ENCODE measurements at regions not wholly inside any gene's neighbourhood (a gene's known extent, or its start where the extent isn't known, plus 50 kb on each side); places are given as distances from the start of the nearest gene placed in this dataset.
A peak's percentile ranks its signal among the peaks of the same experiment; 100 is the strongest.

- ChIA-PET CTCF (no interaction called here), POLR2A (no interaction called here)
- ATAC-seq: no peak
These were observed 282.3 kb downstream of the HGF start for GRCh38 chr7:81487516-81487915.

GRCh38 chr7:81484261-81484660, 285.6 kb downstream of the HGF start:
- peaks cover 7% of the 10 kb centered on the region; the same call in 1 of the 2 replicates for H3K4me1 Mint-ChIP-seq
- peak; percentile 18 for DNase-seq (ENCODE audit: low spot score)
- H3K9me3 Mint-ChIP-seq: peaks cover 13% of the 10 kb centered on the region
- H3K36me3 Mint-ChIP-seq: peaks cover under 1% of the 10 kb centered on the region; the same call in 1 of the 2 replicates
- ChIA-PET CTCF (interaction anchor here (0.6 to 4.2 kb wide), 5 partner anchors 15 to 1246 kb away, joined by 3 to 29 read pairs (median 4); no protein-coding TSS in a partner anchor), POLR2A (no interaction called here)
- H3K27me3 Mint-ChIP-seq (ENCODE audit: low read depth): no peaks in the 10 kb centered on the region
- no peak overlapping the region for H3K27ac Mint-ChIP-seq
- H3K4me3 Mint-ChIP-seq: no peak overlapping the region
- peak; percentile 97 for ATAC-seq
- TF ChIP-seq ZMAT4 (CRISPR knock-in tag; IDR thresholded peaks at IDR 0.05) (no peak), FOXK1 (CRISPR knock-in tag; IDR thresholded peaks at IDR 0.05) (no peak), E2F5 (CRISPR knock-in tag; IDR thresholded peaks at IDR 0.05) (no peak), FOXJ3 (CRISPR knock-in tag; IDR thresholded peaks at IDR 0.05; ENCODE audit: borderline replicate concordance) (no peak), ZNF219 (CRISPR knock-in tag; IDR thresholded peaks at IDR 0.05; ENCODE audit: borderline replicate concordance) (no peak), KAT7 (CRISPR knock-in tag; IDR thresholded peaks at IDR 0.05; ENCODE audit: borderline replicate concordance) (no peak), CDX4 (CRISPR knock-in tag; IDR thresholded peaks at IDR 0.05; ENCODE audit: borderline replicate concordance) (no peak), FOXP1 (CRISPR knock-in tag; IDR thresholded peaks at IDR 0.05; ENCODE audit: borderline replicate concordance) (no peak)

More at GRCh38 chr7:81487516-81487915, 282.3 kb downstream of the HGF start:
- H3K27ac Mint-ChIP-seq: no peak overlapping the region
- peaks cover 6% of the 10 kb centered on the region; the same call in 1 of the 2 replicates for H3K9me3 Mint-ChIP-seq
- H3K4me3 Mint-ChIP-seq: no peak overlapping the region
- TF ChIP-seq NR2C2 (CRISPR knock-in tag; IDR thresholded peaks at IDR 0.05) (no peak), USF1 (CRISPR knock-in tag; IDR thresholded peaks at IDR 0.05) (no peak), SOX15 (CRISPR knock-in tag; IDR thresholded peaks at IDR 0.05) (no peak), EMX1 (CRISPR knock-in tag; IDR thresholded peaks at IDR 0.05) (no peak), ZBTB43 (CRISPR knock-in tag; IDR thresholded peaks at IDR 0.05) (no peak), MYBL2 (CRISPR knock-in tag; IDR thresholded peaks at IDR 0.05) (no peak), PREB (CRISPR knock-in tag; IDR thresholded peaks at IDR 0.05; ENCODE audit: borderline replicate concordance) (no peak), NR3C1 (CRISPR knock-in tag; conservative IDR thresholded peaks at IDR 0.05; ENCODE audit: low read depth) (no peak), ZMAT4 (CRISPR knock-in tag; IDR thresholded peaks at IDR 0.05) (no peak), GTF2I (CRISPR knock-in tag; conservative IDR thresholded peaks at IDR 0.05) (no peak), MXD4 (CRISPR knock-in tag; IDR thresholded peaks at IDR 0.05; ENCODE audit: borderline replicate concordance) (no peak), GRHL2 (CRISPR knock-in tag; IDR thresholded peaks at IDR 0.05; ENCODE audit: insufficient replicate concordance, severe bottlenecking) (no peak), FOXK1 (CRISPR knock-in tag; IDR thresholded peaks at IDR 0.05) (no peak), JAZF1 (CRISPR knock-in tag; IDR thresholded peaks at IDR 0.05) (no peak), ZNF416 (CRISPR knock-in tag; IDR thresholded peaks at IDR 0.05) (no peak), ATF6 (CRISPR knock-in tag; IDR thresholded peaks at IDR 0.05) (no peak), ATF3 (CRISPR knock-in tag; conservative IDR thresholded peaks at IDR 0.05) (no peak), SMAD3 (CRISPR knock-in tag; IDR thresholded peaks at IDR 0.05; ENCODE audit: borderline replicate concordance) (no peak)
- H3K36me3 Mint-ChIP-seq: no peaks in the 10 kb centered on the region
- DNase-seq (ENCODE audit: low spot score): no peak
- H3K4me1 Mint-ChIP-seq: peaks cover 9% of the 10 kb centered on the region; the same call in 1 of the 2 replicates
- H3K27me3 Mint-ChIP-seq (ENCODE audit: low read depth): no peaks in the 10 kb centered on the region
